Skeletal muscle cell (primary cell): ENCODE measurements at regions not wholly inside any gene's neighbourhood (a gene's known extent, or its start where the extent isn't known, plus 50 kb on each side); places are given as distances from the start of the nearest gene placed in this dataset.
A peak's percentile ranks its signal among the peaks of the same experiment; 100 is the strongest.

Experiments
- DNase-seq: peaks from one replicate; pipeline ENCODE4 v3.0.0-alpha.2; 2010; ENCODE audit warnings: low read depth
- H3K4me3 ChIP-seq: 2 replicates; pipeline ENCODE4 v1.5.1; 2011; ENCODE audit warnings: low read depth, mild to moderate bottlenecking, control low read depth, low read length, moderate library complexity

DNA sequence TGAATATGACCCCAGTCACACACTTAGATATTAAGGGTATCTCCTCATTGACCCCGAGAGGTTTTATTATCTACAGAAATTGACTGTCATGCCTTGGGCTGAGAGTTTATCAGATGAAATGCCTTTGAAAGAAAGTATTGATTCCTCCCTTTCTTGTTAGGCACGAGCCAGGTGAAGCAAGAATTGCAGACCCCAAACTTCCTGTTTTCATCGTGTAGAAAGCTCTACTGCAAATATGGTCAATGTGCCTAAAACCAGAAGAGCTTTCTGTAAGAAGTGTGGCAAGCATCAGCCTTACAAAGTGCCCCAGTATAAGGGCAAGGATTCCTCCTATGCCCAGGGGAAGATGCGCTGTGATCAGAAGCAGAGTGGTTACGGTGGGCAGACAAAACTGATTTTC, 143.9 kb upstream of the FUT8 start:
- DNase-seq, result no peak
- no peak overlapping the region for H3K4me3 ChIP-seq

- no peak overlapping the region for H3K4me3 ChIP-seq
- DNase-seq, result no peak
Measured at GRCh38 chr14:65269732-65270131, 142.8 kb upstream of the FUT8 start.

GRCh38 chr14:65277027-65277426, 135.5 kb upstream of the FUT8 start:
- no peak for DNase-seq
- no peak overlapping the region for H3K4me3 ChIP-seq

DNA sequence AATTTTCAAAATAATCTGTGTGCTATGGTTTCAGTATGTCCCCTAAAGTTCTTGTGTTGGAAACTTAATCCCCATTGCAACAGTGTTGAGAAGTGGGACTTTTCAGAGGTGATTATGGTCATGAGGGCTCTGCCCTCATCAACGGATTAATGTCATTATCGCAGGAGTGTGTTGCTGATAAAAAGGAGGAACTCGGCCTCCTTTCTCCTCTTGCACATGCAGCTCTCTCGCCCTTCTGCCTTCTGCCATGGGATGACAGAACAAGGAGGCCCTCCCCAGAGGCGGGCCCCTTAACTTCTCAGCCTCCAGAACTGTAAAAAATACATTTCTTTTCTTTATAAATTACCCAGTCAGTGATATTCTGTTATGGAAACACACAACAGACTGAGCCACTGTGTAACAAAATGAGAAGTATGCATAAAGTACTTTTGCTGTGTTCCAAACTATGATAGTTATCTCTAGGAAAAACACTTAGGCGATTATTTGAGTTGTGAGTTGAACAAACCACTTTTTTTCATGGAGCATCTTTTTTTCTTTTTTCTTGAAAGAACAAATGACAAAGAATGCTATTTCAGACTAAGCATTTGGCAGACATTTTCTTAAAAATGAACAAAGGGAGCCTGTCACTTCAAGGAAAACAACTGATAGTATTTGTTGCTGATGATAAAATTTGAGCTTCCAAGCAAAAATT, 134.8 kb upstream of the FUT8 start:
- H3K4me3 ChIP-seq, result no peak overlapping the region
- DNase-seq, result no peak

GRCh38 chr14:65278589-65278988, 133.9 kb upstream of the FUT8 start:
- DNase-seq, result no peak
- H3K4me3 ChIP-seq, result no peak overlapping the region

- no peak overlapping the region for H3K4me3 ChIP-seq
- DNase-seq, result no peak
Measured at GRCh38 chr14:65279510-65279909, 133.0 kb upstream of the FUT8 start.

GRCh38 chr14:65279958-65280357, 132.6 kb upstream of the FUT8 start:
- H3K4me3 ChIP-seq, result no peak overlapping the region
- DNase-seq, result no peak

DNA sequence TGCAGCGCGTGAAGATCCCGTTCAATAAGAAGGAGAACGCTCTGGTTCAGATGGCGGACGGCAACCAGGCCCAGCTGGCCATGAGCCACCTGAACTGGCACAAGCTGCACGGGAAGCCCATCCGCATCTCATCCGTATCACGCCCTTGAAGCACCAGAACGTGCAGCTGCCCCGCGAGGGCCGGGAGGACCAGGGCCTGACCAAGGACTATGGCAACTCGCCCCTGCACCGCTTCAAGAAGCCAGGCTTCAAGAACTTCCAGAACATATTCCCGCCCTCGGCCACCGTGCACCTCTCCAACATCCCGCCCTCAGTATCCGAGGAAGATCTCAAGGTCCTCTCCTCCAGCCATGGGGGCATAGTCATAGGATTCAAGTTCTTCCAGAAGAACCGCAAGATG, 131.9 kb upstream of the FUT8 start:
- H3K4me3 ChIP-seq, result no peak overlapping the region
- no peak for DNase-seq

DNA sequence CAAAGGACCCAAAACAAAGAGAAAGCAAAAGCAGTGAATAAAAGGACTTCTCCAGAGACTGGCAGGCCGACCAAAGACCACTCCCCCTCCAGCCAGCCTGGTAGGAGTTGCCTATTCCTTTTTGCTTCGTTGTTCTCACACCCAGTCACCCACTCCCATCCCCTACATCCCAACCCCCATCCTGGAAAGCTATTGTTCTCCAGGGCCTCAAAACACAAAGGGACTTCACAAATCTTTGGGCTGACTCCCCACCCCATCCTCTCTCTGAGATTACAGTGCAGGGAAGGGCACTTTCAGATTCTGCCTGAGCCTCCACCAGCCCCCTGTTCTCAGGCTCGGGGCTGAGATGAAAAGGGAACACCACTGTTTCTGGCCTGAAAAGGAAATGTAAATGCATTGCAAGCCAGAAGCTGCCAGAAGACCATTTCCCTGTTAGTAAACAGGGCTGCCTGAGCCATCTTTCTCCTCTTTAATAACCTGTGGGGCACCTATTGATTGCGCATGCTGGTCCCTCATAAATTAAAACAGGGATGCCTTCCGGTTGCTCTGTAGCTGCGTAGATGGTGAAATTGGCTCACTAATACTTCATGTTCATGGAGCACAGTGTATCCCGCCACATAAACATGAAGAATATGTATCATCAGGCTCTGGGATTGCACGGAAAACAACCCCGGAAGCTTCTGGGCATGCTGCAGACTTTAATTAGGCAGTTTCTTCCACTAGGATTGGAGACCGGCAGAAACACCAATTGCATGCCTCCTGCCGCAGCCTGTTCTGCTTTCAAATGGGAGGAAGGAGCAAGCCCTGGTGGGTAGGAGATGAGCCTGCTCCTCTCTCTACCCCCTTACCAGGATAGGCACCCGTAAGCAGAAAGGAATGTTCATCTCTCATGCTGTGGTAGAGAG, 130.3 kb upstream of the FUT8 start:
- no peak overlapping the region for H3K4me3 ChIP-seq
- peak; percentile 71 for DNase-seq

DNA sequence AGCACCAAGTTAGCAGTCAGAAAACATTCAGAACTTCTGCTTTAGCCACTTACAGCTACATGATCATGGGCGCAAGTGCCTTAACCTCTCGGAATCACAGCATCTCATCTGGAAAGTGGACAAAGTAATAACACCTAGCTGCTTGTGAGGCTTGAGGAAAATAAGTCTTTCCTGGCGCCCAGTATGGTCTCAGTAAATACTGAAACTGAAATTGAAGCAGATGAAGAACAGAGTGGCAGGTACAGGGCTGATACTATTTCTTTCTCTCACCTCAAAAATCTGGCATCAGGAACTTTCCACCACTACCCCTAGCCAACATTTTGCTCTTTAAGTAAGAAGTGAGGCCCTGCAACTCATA, 129.7 kb upstream of the FUT8 start:
- no peak for DNase-seq
- no peak overlapping the region for H3K4me3 ChIP-seq

DNA sequence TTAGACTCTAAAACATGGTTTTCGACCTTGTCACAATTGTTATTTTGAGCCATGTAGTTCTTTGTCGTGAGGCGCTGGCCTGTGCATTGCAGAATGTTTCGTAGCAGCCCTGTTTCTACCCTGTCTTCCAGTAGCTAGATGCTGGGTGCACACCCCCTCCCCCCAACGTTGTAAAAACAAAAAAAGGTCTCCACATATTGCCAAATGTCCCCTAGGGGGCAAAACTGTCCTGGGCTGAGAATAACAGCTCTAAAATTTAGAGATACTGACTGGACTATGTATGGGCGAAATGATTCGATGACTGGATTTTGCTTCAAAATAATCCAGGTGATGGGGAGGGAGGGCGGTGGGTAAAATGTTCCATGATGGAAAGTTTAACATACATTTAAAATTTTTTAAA, 126.1 kb upstream of the FUT8 start:
- no peak overlapping the region for H3K4me3 ChIP-seq
- no peak for DNase-seq

DNA sequence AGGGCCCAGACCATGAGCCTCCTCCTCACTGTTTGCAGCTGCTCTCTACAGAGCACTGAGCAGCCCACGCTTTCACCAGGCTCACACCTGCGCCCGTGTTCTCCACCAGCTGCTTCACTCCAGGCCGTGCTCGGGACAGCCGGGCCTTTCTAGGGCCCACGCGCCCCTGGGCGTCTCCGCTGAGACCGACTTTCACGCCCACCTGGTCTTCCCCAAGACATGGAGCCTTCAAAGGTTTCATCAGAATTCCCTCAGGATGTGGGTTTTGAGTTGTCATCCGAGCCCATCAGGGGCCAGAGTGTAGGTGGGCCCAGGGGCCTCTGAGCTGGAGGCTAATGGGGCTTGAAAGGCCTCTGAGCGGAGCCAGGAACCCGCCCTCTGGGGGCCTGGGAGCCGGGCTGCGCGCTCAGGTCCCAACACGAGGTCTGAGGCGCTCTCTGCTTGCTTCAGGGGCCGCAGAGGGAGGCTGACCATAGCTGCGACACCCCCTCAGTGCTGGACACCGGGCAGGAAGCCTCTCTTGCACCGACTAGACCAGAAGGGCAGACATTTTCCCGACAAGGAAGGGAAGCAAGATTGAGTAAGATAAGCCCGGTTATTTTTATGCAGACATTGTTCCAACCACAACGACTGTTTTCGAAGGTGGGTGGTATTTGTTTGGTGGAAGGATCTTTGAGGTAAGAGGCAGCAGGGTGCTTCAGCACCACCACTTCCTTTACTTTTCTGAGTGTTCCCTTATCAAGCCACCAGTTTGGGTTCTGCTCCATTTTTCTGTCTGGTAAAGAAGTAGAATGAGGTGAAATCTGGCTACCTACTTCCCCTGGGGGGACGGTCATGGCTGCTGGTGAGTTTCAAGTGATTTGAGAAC, 125.0 kb upstream of the FUT8 start:
- no peak for DNase-seq

DNA sequence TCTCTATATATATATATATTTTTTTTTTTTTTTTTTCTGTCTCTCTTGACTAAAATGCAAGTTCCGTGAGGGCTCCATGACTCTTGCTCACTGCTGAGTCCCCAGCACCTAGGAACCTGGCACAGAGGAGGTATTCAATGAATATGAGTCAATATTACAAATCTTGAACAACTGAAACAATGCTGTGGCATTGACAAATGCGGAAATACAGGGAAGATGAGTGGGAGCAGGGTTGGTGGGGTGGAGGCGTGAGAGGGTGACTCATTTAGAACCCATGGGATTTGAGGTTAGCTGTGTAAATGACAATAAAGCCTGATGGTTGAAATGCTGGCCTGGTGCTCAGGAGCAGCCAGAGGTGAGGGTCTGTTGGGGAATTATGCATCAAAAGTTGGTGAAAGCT, 121.7 kb upstream of the FUT8 start:
- peak; percentile 97 for DNase-seq

More for the DNA sequence above, 125.0 kb upstream of the FUT8 start:
- H3K4me3 ChIP-seq, result no peak overlapping the region

GRCh38 chr14:65291531-65291930, 121.0 kb upstream of the FUT8 start:
- no peak for DNase-seq
- H3K4me3 ChIP-seq, result no peak overlapping the region

More for the DNA sequence above, 121.7 kb upstream of the FUT8 start:
- no peak overlapping the region for H3K4me3 ChIP-seq

DNA sequence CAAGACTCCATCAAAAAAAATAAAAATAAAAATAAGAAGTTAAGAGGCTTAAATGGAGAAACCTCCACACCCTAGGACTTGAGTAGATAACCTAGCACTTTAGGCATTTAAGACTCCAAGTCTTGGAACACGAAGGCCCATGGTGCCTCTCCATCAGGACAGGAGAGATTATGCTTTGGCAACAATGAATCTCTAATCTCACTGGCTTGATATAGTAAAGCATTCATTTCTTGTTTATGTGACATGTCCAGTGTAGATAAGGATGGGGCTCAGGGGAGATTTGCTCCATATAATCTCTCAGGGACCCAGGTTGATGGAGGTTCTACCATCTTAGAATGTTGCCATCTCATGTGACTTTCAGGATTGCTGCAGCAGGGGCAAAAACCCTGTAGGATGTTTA, 117.7 kb upstream of the FUT8 start:
- no peak for DNase-seq
- H3K4me3 ChIP-seq, result no peak overlapping the region

GRCh38 chr14:65296402-65296801, 116.1 kb upstream of the FUT8 start:
- H3K4me3 ChIP-seq, result no peak overlapping the region
- DNase-seq, result no peak

GRCh38 chr14:65296876-65297275, 115.7 kb upstream of the FUT8 start:
- no peak overlapping the region for H3K4me3 ChIP-seq
- DNase-seq, result no peak

- no peak overlapping the region for H3K4me3 ChIP-seq
- DNase-seq, result no peak
Measured at GRCh38 chr14:65297744-65298143, 114.8 kb upstream of the FUT8 start.

- DNase-seq, result no peak
Measured at GRCh38 chr14:65299826-65300225, 112.7 kb upstream of the FUT8 start.

More at GRCh38 chr14:65299826-65300225, 112.7 kb upstream of the FUT8 start:
- H3K4me3 ChIP-seq, result no peak overlapping the region
